Neuronal stem cell (in vitro differentiated cells): ENCODE measurements at regions not wholly inside any gene's neighbourhood (a gene's known extent, or its start where the extent isn't known, plus 50 kb on each side); places are given as distances from the start of the nearest gene placed in this dataset.
"Not testable (repeated sequence)": the region's sequence is repeated elsewhere in the genome, so short reads cannot be mapped to it uniquely, and the experiment has no call there.

Source experiments
- DNase-seq: peaks from one replicate; pipeline ENCODE4 v3.0.0-alpha.2; 2013; ENCODE audit warnings: low spot score
- H2AFZ ChIP-seq: one replicate; pipeline ENCODE4 v1.6.1; 2013; ENCODE audit warnings: mild to moderate bottlenecking, low read length, inconsistent platforms
- H2AK5ac ChIP-seq: 2 replicates; pipeline ENCODE4 v1.6.1; 2013; ENCODE audit warnings: low read depth, mild to moderate bottlenecking, inconsistent platforms, low read length, moderate library complexity, mixed read lengths
- H2BK120ac ChIP-seq: 2 replicates; pipeline ENCODE4 v1.6.1; 2013; ENCODE audit warnings: low read depth, mild to moderate bottlenecking, inconsistent platforms, low read length, moderate library complexity, mixed read lengths
- H2BK12ac ChIP-seq: one replicate; pipeline ENCODE4 v1.6.1; 2013; ENCODE audit warnings: low read length, inconsistent platforms
- H2BK15ac ChIP-seq: 2 replicates; pipeline ENCODE4 v1.6.1; 2013; ENCODE audit warnings: mild to moderate bottlenecking, low read length, inconsistent platforms, mixed read lengths
- H2BK5ac ChIP-seq: one replicate; pipeline ENCODE4 v1.6.1; 2013; ENCODE audit warnings: inconsistent platforms, mild to moderate bottlenecking, low read length, moderate library complexity
- H3K14ac ChIP-seq: one replicate; pipeline ENCODE4 v1.6.1; 2013; ENCODE audit warnings: low read length, inconsistent platforms
- H3K18ac ChIP-seq: 2 replicates; pipeline ENCODE4 v1.6.1; 2013; ENCODE audit warnings: low read length, inconsistent platforms
- H3K23ac ChIP-seq: 2 replicates; pipeline ENCODE4 v1.6.1; 2013; ENCODE audit warnings: low read depth, mild to moderate bottlenecking, mixed read lengths, low read length, inconsistent platforms; ENCODE audit not compliant: poor library complexity
- H3K27ac ChIP-seq: replicated peaks from 3 replicates; pipeline ENCODE4 v1.5.1; 2013; ENCODE audit warnings: low read length, inconsistent platforms
- H3K27me3 ChIP-seq, 3 experiments: 2 replicates each; pipeline ENCODE4 v1.6.1; 2013; ENCODE audit warnings: low read length in 3 of 3, mild to moderate bottlenecking in 2 of 3, inconsistent platforms in 1 of 3, low read depth in 1 of 3, mixed read lengths in 1 of 3, moderate library complexity in 1 of 3; ENCODE audit not compliant: control insufficient read depth in 3 of 3, insufficient read depth in 3 of 3
- H3K36me3 ChIP-seq, 2 donors: replicated peaks in 1 of 2; 2 replicates each; pipeline ENCODE4 v1.6.1; 2013; ENCODE audit warnings: low read length in 2 of 2; ENCODE audit not compliant: control insufficient read depth in 2 of 2, insufficient read depth in 2 of 2
- H3K4ac ChIP-seq: 2 replicates; pipeline ENCODE4 v1.6.1; 2013; ENCODE audit warnings: inconsistent platforms, mild to moderate bottlenecking, low read length, moderate library complexity
- H3K4me1 ChIP-seq, 2 donors: 1 replicate in 1 of 2; 2 replicates in 1 of 2; pipeline ENCODE4 v1.6.1; 2013; ENCODE audit warnings: low read length in 2 of 2, low read depth in 1 of 2; ENCODE audit not compliant: control insufficient read depth in 2 of 2, insufficient read depth in 1 of 2
- H3K4me2 ChIP-seq: one replicate; pipeline ENCODE4 v1.6.1; 2013; ENCODE audit warnings: mild to moderate bottlenecking, low read length, inconsistent platforms; ENCODE audit not compliant: insufficient read depth, poor library complexity, severe bottlenecking
- H3K4me3 ChIP-seq, 2 donors: 2 replicates each; pipeline ENCODE4 v1.5.1; 2013; ENCODE audit warnings: low read length in 2 of 2, mild to moderate bottlenecking in 2 of 2, inconsistent platforms in 1 of 2, moderate library complexity in 1 of 2
- H3K79me1 ChIP-seq: one replicate; pipeline ENCODE4 v1.6.1; 2013; ENCODE audit warnings: low read depth, mild to moderate bottlenecking, inconsistent platforms, low read length, moderate library complexity
- H3K9ac ChIP-seq: one replicate; pipeline ENCODE4 v1.6.1; 2013; ENCODE audit warnings: mild to moderate bottlenecking, low read depth, low read length, inconsistent platforms; ENCODE audit not compliant: poor library complexity
- H3K9me3 ChIP-seq, 2 donors: replicated peaks in 1 of 2; 2 replicates each; pipeline versions ENCODE3 to v1.6.1; 2013; ENCODE audit warnings: low read length in 2 of 2, mild to moderate bottlenecking in 2 of 2, inconsistent platforms in 1 of 2, low read depth in 1 of 2, mixed read lengths in 1 of 2, moderate library complexity in 1 of 2; ENCODE audit not compliant: control insufficient read depth in 2 of 2, insufficient read depth in 1 of 2
- H4K8ac ChIP-seq: one replicate; pipeline ENCODE4 v1.6.1; 2013; ENCODE audit warnings: low read depth, mild to moderate bottlenecking, inconsistent platforms, low read length, moderate library complexity
- H4K91ac ChIP-seq: one replicate; pipeline ENCODE4 v1.6.1; 2013; ENCODE audit warnings: low read length, low read depth, mild to moderate bottlenecking, inconsistent platforms; ENCODE audit not compliant: poor library complexity
- WGBS, 2 donors: extraction: QIAGEN DNeasy Blood & Tissue Kit; methylation state at CpG; one replicate each; pipeline ENCODE4 v1.1.7; 2013; ENCODE audit warnings: missing lambda C conversion rate in 2 of 2, mixed read lengths in 1 of 2; ENCODE audit not compliant: insufficient read length in 2 of 2, insufficient replicate concordance in 1 of 2; ENCODE audit errors: extremely low coverage in 2 of 2; 5-methylcytosine and 5-hydroxymethylcytosine counted together

DNA sequence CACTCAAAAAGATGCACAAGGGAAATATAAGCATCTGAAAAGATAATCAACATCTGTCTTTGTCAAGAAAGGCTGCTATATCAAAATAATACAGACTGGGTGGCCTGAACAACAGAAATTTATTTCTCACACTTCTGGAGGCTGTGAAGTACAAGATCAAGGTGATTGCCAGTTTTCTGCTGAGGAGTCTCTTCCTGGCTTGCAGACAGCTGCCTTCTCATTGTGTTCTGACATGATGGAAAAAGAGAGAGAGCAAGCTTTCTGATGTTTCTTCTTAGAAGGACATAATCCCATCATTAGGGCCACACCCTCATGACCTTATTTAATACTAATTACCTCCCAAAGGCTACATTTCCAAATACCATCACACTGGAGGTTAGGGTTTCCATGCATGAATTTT lies 1573.3 kb downstream of the SI start:
- no peaks in the 10 kb centered on the region for H3K36me3 ChIP-seq
- no peak overlapping the region for H3K4me3 ChIP-seq
- H4K8ac ChIP-seq = no peak overlapping the region
- no peak overlapping the region for H3K23ac ChIP-seq
- no peak overlapping the region for H3K9ac ChIP-seq
- H4K91ac ChIP-seq = no peak overlapping the region
- no peaks in the 10 kb centered on the region for H3K9me3 ChIP-seq
- no peaks in the 10 kb centered on the region for H3K27me3 ChIP-seq
- H2BK15ac ChIP-seq = no peak overlapping the region
- no peak overlapping the region for H2BK12ac ChIP-seq
- no peak overlapping the region for H3K18ac ChIP-seq
- no peak overlapping the region for H3K27ac ChIP-seq
- no peak overlapping the region for H2BK5ac ChIP-seq
- no peak overlapping the region for H2AFZ ChIP-seq
- H3K79me1 ChIP-seq = no peaks in the 10 kb centered on the region
- H3K4me2 ChIP-seq = no peak overlapping the region
- H2AK5ac ChIP-seq = no peak overlapping the region
- no peaks in the 10 kb centered on the region for H3K4me1 ChIP-seq
- H3K14ac ChIP-seq = no peak overlapping the region
- DNase-seq = no peak
- no peak overlapping the region for H2BK120ac ChIP-seq
- no peak overlapping the region for H3K4ac ChIP-seq

DNA sequence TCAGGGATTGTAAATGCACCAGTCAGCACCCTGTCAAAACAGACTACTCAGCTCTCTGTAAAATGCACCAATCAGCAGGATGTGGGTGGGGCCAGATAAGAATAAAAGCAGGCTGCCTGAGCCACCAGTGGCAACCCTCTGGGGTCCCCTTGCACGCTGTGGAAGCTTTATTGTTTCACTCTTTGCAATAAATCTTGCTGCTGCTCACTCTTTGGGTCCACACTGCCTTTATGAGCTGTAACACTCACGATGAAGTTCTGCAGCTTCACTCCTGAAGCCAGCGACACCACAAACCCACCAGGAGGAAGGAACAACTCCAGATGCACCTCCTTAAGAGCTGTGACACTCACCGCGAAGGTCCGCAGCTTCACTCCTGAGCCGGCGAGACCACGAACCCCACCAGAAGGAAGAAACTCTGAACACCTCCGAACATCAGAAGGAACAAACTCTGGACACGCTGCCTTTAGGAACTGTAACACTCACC lies 1578.5 kb downstream of the SI start:
- not testable (repeated sequence) for H3K79me1 ChIP-seq, H3K9ac ChIP-seq, H3K4me1 ChIP-seq, H2BK15ac ChIP-seq, H3K27ac ChIP-seq, H2AFZ ChIP-seq, H3K27me3 ChIP-seq, H3K14ac ChIP-seq, H4K91ac ChIP-seq, H4K8ac ChIP-seq, H3K4ac ChIP-seq, H2BK120ac ChIP-seq, H3K36me3 ChIP-seq, H2AK5ac ChIP-seq, H2BK12ac ChIP-seq, H3K4me2 ChIP-seq, DNase-seq, H3K23ac ChIP-seq, H3K4me3 ChIP-seq, H2BK5ac ChIP-seq, H3K18ac ChIP-seq, H3K9me3 ChIP-seq
- no CpG with 5 or more reads among the region's 11 CpGs for WGBS, 2 donors

DNA sequence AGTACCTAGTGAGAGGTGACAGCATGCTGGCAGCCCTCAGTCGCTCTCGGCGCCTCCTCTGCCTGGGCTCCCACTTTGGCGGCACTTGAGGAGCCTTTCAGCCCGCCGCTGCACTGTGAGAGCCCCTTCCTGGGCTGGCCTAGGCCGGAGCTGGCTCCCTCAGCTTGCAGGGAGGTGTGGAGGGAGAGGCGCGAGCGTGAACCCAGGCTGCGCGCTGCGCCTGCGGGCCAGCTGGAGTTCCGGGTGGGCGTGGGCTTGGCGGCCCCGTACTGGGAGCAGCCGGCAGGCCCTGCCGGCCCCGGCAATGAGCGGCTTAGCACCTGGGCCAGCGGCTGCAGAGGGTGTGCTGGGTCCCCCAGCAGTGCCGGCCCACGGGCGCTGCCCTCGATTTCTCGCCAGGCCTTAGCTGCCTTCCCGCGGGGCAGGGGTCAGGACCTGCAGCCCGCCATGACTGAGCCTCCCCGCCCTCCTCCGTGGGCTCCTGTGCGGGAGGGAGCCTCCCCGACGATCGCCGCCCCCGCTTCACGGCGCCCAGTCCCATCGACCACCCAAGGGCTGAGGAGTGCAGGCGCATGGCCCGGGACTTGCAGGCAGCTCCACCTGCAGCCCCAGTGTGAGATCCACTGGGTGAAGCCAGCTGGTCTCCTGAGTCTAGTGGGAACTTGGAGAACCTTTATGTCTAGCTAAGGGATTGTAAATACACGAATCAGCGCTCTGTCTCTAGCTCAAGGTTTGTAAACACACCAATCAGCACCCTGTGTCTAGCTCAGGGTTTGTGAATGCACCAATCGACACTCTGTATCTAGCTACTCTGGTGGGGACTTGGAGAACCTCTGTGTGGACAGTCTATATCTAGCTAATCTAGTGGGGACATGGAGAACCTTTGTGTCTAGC lies 1579.2 kb downstream of the SI start:
- not testable (repeated sequence) for H2BK120ac ChIP-seq, H3K18ac ChIP-seq, H4K8ac ChIP-seq, H3K79me1 ChIP-seq, H3K4me2 ChIP-seq, H2BK5ac ChIP-seq, H2BK12ac ChIP-seq, H3K27ac ChIP-seq, H4K91ac ChIP-seq, H3K9ac ChIP-seq, H3K9me3 ChIP-seq, H3K14ac ChIP-seq, H3K4me1 ChIP-seq, H3K36me3 ChIP-seq, H2BK15ac ChIP-seq, H3K4ac ChIP-seq, H2AK5ac ChIP-seq, H3K27me3 ChIP-seq, H2AFZ ChIP-seq, H3K4me3 ChIP-seq, H3K23ac ChIP-seq, DNase-seq
- no CpG with 5 or more reads among the region's 47 CpGs for WGBS, 2 donors

DNA sequence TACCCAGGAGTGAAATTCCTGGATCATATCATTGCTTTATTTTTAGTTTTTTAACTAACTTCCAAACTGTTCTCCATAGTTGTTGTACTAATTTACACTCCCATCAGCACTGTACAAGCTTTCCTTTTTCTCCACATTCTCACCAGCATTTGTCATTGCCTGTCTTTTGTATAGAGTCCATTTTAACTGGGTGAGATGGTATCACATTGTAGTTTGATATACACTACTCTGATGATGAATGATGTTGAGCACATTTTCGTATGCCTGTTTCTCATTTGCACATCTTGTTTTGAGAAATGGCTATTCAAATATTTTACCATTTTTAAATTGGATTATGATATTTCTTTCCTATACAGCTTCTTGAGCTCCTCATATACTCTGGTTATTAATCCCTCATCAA lies 1586.6 kb downstream of the SI start:
- H3K79me1 ChIP-seq = no peaks in the 10 kb centered on the region
- H3K4me3 ChIP-seq = no peak overlapping the region
- no peak overlapping the region for H3K23ac ChIP-seq
- no peak overlapping the region for H2BK12ac ChIP-seq
- H3K9ac ChIP-seq = no peak overlapping the region
- peaks cover 4 to 6% of the 10 kb centered on the region in 2 donors for H3K9me3 ChIP-seq
- H4K91ac ChIP-seq = no peak overlapping the region
- no peak overlapping the region for H2BK5ac ChIP-seq
- no peak overlapping the region for H2BK120ac ChIP-seq
- no peak overlapping the region for H2AK5ac ChIP-seq
- no peak overlapping the region for H3K18ac ChIP-seq
- H2BK15ac ChIP-seq = no peak overlapping the region
- H3K36me3 ChIP-seq = no peaks in the 10 kb centered on the region
- H3K27ac ChIP-seq = no peak overlapping the region
- no peak for DNase-seq
- no peak overlapping the region for H3K14ac ChIP-seq
- no peak overlapping the region for H2AFZ ChIP-seq
- no peaks in the 10 kb centered on the region for H3K4me1 ChIP-seq
- H3K27me3 ChIP-seq = no peaks in the 10 kb centered on the region
- H3K4me2 ChIP-seq = no peak overlapping the region
- H3K4ac ChIP-seq = no peak overlapping the region
- no peak overlapping the region for H4K8ac ChIP-seq
- WGBS, 2 donors = no CpG with 5 or more reads among the region's 1 CpG
